Right lobe of liver (tissue), 6 donors: ENCODE measurements at regions not wholly inside any gene's neighbourhood (a gene's known extent, or its start where the extent isn't known, plus 50 kb on each side); places are given as distances from the start of the nearest gene placed in this dataset.

Experiments used
- ATAC-seq, 4 donors: fragments of 200-7000 bp; cut with Tn5 transposase; one replicate each; pipeline ENCODE4 v1.9.1; 2020; ENCODE audit warnings: mild to moderate bottlenecking in 4 of 4, moderate library complexity in 4 of 4
- DNase-seq, 3 donors: peaks; one replicate each; pipeline ENCODE4 v3.0.0-alpha.2; 2020
- H3K27ac ChIP-seq, 3 donors: fragments of 200-600 bp; one replicate each; pipeline ENCODE4 v1.8.0; 2022
- H3K27me3 ChIP-seq, 2 donors: fragments of 200-600 bp; one replicate each; pipeline ENCODE4 v1.8.0; 2022
- H3K36me3 ChIP-seq, 4 donors: fragments of 200-600 bp; sonication (generic) in 1 of 4; one replicate each; pipeline versions ENCODE4 v1.5.1 to v1.8.0; 2017 to 2022; ENCODE audit warnings: control low read depth in 1 of 4
- H3K4me1 ChIP-seq, 4 donors: fragments of 200-600 bp; sonication (generic) in 1 of 4; one replicate each; pipeline versions ENCODE4 v1.5.1 to v1.8.0; 2017 to 2022; ENCODE audit warnings: control low read depth in 1 of 4
- H3K4me3 ChIP-seq, 3 donors: fragments of 200-600 bp; one replicate each; pipeline ENCODE4 v1.8.0; 2022
- H3K9me3 ChIP-seq, 4 donors: fragments of 200-600 bp; sonication (generic) in 1 of 4; one replicate each; pipeline versions ENCODE4 v1.5.1 to v1.8.0; 2017 to 2022; ENCODE audit warnings: control low read depth in 1 of 4
- POLR2A ChIP-seq: fragments of 450-650 bp; IDR thresholded peaks from one replicate; pipeline ENCODE4 v1.6.1; 2017; ENCODE audit warnings: antibody characterized with exemption, mild to moderate bottlenecking
- WGBS: methylation state at CpG from one replicate; pipeline ENCODE4 v1.1.6; 2018; ENCODE audit warnings: low coverage, low lambda C conversion rate; ENCODE audit not compliant: insufficient coverage; ENCODE audit errors: missing lambda C conversion rate; 5-methylcytosine and 5-hydroxymethylcytosine counted together
- intact Hi-C, 2 donors: fragments of 100-400 bp; cut with DNase I; formaldehyde crosslinking; loops; one replicate each; pipeline versions ENCODE4 v1.11.2 to v1.14.1; 2022
- TF ChIP-seq, protein P1 (sequence below), 4 donors: fragments of 200-600 bp in 3 of 4; fragments of 450-650 bp in 1 of 4; IDR thresholded peaks; one replicate each; pipeline versions ENCODE4 v1.5.1 to v1.8.0; 2016 to 2022; ENCODE audit warnings: antibody characterized with exemption in 4 of 4, mild to moderate bottlenecking in 2 of 4
- donor health status: DM: no; HTN: yes; CAD: no.
- donor health status: DM: no; HTN: no; CAD: no.
- donor health status: DM: no; HTN: no; CAD: no.
- donor health status: DM: no; HTN: yes; CAD: no.
- donor health status: DM: no; HTN: yes; CAD: no.

DNA sequence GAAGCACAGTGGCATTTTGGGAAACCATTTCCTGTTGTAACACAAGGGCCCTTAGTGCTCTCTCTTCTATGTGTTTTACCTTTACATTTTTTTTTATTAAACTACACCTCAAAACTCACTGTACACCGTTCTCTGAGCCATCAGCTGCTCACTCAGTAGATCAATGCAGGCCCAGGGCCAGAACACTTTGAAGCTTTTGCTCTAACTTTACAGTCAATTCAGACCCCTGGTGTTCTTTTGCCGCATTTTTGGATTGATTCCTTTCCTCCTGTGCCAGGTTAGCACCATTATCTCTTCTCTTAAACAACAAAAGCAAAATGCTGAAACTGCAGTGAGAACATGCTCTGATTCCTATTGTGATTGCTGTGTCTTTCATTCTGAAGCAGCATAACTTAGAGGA, 269.8 kb upstream of the RGMB start:
- ATAC-seq (no peak), DNase-seq (no peak)
- H3K27ac ChIP-seq = no peak overlapping the region
- intact Hi-C loops = no loop called here
- H3K36me3 ChIP-seq = no peaks in the 10 kb centered on the region
- WGBS = 11% methylated on average over 2 of the region's 2 CpGs
- H3K4me1 ChIP-seq = no peaks in the 10 kb centered on the region
- no peak for TF ChIP-seq POLR2A
- TF ChIP-seq, protein P1, sequence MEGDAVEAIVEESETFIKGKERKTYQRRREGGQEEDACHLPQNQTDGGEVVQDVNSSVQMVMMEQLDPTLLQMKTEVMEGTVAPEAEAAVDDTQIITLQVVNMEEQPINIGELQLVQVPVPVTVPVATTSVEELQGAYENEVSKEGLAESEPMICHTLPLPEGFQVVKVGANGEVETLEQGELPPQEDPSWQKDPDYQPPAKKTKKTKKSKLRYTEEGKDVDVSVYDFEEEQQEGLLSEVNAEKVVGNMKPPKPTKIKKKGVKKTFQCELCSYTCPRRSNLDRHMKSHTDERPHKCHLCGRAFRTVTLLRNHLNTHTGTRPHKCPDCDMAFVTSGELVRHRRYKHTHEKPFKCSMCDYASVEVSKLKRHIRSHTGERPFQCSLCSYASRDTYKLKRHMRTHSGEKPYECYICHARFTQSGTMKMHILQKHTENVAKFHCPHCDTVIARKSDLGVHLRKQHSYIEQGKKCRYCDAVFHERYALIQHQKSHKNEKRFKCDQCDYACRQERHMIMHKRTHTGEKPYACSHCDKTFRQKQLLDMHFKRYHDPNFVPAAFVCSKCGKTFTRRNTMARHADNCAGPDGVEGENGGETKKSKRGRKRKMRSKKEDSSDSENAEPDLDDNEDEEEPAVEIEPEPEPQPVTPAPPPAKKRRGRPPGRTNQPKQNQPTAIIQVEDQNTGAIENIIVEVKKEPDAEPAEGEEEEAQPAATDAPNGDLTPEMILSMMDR (IDR thresholded peaks at IDR 0.05) = no peak
- H3K27me3 ChIP-seq = no peaks in the 10 kb centered on the region
- no peaks in the 10 kb centered on the region for H3K9me3 ChIP-seq
- H3K4me3 ChIP-seq = no peak overlapping the region

DNA sequence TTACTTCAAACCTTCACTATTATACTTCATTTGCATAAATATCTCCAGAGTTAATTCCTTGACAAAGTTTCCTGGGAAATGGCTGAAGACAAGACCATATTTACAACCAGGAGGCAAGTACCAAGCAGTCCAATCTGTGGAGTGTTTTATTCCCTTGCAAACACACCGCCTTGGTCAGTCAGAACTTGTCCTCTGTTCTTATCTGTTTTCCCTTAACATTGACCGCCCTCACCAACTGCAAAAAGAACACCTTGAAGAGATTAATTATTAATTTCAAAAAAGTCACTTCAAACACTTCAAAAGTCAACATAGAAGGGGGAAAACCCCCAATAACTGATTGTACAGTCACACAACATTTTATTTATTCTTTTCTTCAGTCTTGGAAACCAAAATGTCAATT, 269.0 kb upstream of the RGMB start:
- H3K27me3 ChIP-seq = no peaks in the 10 kb centered on the region
- intact Hi-C loops = no loop called here

DNA sequence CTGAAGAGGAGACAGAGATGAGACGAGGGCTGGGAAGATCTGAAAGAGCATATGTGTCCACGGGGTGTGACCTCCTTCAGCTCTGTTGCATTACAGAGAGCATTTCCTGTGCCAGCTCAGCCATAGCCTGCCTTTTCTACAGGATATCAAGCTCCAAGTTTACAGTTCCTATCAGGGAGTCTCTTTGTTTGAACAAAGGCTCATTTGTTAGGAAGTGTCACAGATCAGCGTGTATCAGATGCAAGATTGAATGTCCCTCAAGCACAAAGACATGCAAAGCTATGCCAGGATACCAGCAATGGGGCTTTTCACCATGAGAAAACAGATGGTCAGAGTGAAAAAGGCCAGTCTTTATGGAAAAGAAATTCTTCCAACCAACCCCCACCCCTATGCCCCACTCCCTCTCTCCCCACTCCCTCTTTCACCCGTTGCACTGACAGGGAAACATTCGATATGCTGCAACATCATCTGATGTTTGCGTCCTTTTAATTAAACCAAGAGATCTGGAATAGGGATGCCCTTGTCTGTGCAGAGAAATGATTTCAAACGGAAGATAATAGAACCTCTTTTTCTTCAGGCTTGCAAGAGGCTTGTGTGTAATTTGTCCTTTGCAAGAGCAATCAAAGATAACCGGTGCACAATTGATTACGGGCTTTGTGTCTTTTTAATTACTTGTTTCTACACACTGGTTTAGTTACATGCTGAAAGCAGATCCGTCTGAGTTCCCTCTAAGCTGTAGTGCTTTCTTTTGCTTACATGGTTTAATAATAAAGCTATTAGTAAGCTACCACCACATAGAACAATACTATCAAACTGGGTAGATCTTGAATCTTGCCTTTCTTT, 263.1 kb upstream of the RGMB start:
- Histone ChIP-seq H3K9me3 (no peaks in the 10 kb centered on the region), H3K4me3 (no peak overlapping the region), H3K36me3 (no peaks in the 10 kb centered on the region), H3K4me1 (no peaks in the 10 kb centered on the region), H3K27ac (no peak overlapping the region), H3K27me3 (no peaks in the 10 kb centered on the region)
- DNase-seq = no peak
- WGBS = 17% methylated on average over 8 of the region's 10 CpGs
- TF ChIP-seq, protein P1 (IDR thresholded peaks at IDR 0.05) = no peak
- TF ChIP-seq POLR2A = no peak
- intact Hi-C loops = no loop called here
- ATAC-seq = peak in 1 of 4 donors; percentile 23

More for the DNA sequence above, 269.0 kb upstream of the RGMB start:
- no peak overlapping the region for H3K4me3 ChIP-seq
- no peaks in the 10 kb centered on the region for H3K36me3 ChIP-seq
- H3K4me1 ChIP-seq = no peaks in the 10 kb centered on the region
- 19% methylated on average over 2 of the region's 2 CpGs for WGBS
- no peak overlapping the region for H3K27ac ChIP-seq
- DNase-seq (no peak), ATAC-seq (peak in 1 of 4 donors; percentile 22)
- H3K9me3 ChIP-seq = no peaks in the 10 kb centered on the region
- TF ChIP-seq, protein P1 (IDR thresholded peaks at IDR 0.05) = no peak
- no peak for TF ChIP-seq POLR2A

DNA sequence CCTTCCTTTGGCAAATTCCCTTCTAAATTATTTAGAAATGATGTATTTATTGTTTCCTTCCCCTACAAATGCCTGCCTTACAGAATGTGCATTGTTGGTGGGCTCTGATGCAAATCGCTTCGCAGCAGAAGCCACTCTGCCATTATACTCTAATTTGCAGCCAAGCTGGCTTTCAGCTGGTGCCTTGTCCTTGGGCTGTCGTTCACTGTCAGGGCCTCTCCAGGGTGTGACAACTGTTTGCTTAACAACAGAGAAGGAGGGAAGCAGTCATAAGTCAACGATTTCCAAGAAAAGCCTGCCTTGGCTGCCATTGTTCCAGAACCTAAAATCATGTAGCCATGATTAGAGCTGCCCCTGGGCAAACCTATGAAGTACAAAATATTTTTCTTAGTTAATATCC, 260.1 kb upstream of the RGMB start:
- no peak for ATAC-seq
- Histone ChIP-seq H3K27ac (no peak overlapping the region), H3K9me3 (no peaks in the 10 kb centered on the region), H3K4me3 (no peak overlapping the region), H3K4me1 (no peaks in the 10 kb centered on the region), H3K36me3 (no peaks in the 10 kb centered on the region), H3K27me3 (no peaks in the 10 kb centered on the region)
- intact Hi-C loops = no loop called here
- TF ChIP-seq, protein P1 (IDR thresholded peaks at IDR 0.05) = no peak
- no peak for TF ChIP-seq POLR2A
- WGBS = 50% methylated on average over 3 of the region's 4 CpGs
- no peak for DNase-seq
